ENCODE measurements at regions not wholly inside any gene's neighbourhood (a gene's known extent, or its start where the extent isn't known, plus 50 kb on each side); places are given as distances from the start of the nearest gene placed in this dataset.
A peak's percentile ranks its signal among the peaks of the same experiment; 100 is the strongest.

DNA sequence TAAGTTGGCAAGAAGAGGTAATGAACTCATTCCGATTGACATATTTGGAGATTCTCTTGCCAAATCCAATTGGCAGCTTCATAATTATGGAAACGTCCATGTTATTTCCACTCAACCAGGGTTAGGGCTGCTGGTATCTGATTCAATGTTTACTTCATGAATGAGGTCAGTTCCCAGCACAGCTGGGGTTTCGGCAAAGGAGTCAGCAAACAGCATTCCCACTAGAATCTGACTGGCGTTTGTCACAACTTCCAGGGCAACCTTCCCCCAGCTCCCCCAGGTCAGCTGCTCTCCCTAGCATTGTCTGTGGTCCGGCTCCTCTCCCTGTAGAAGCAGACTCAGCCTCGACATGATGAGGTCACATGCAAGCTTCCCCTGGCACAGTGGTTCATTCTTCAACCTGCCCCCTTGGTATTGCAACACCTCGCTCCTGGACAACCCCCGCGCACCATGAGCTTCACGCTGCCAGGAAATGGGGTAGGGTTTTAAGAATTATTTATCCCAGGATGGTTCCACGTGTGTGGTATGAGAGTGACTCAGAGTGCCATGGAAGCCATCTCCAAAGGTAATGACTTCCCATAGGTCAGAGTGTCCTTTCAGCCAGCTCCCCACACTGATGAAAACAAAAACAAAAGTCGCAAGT lies 100.7 kb upstream of the SLC25A33 start (continued):
- TF ChIP-seq ZFP36L2 (CRISPR knock-in tag; IDR thresholded peaks at IDR 0.05) (no peak), JDP2 (CRISPR knock-in tag; IDR thresholded peaks at IDR 0.05; ENCODE audit: borderline replicate concordance) (no peak), GTF3A (CRISPR knock-in tag; conservative IDR thresholded peaks at IDR 0.05) (no peak), KDM5B (CRISPR knock-in tag; IDR thresholded peaks at IDR 0.05; ENCODE audit: borderline replicate concordance) (no peak), ZNF558 (CRISPR knock-in tag; IDR thresholded peaks at IDR 0.05; ENCODE audit: borderline replicate concordance) (no peak; the same call in 1 of the 2 replicates), ZNF550 (CRISPR knock-in tag; IDR thresholded peaks at IDR 0.05; ENCODE audit: borderline replicate concordance) (no peak), ELF4 (CRISPR knock-in tag; IDR thresholded peaks at IDR 0.05; ENCODE audit: borderline replicate concordance) (no peak), ISL2 (CRISPR knock-in tag; IDR thresholded peaks at IDR 0.05) (peak; percentile 38; the same call in 1 of the 2 replicates), KLF12 (CRISPR knock-in tag; IDR thresholded peaks at IDR 0.05; ENCODE audit: borderline replicate concordance) (no peak), REPIN1 (CRISPR knock-in tag; IDR thresholded peaks at IDR 0.05; ENCODE audit: borderline replicate concordance, low read depth) (no peak; the same call in 1 of the 2 replicates), ZNF205 (CRISPR knock-in tag; IDR thresholded peaks at IDR 0.05) (no peak; the same call in 1 of the 2 replicates), JUNB (CRISPR knock-in tag; IDR thresholded peaks at IDR 0.05; ENCODE audit: borderline replicate concordance) (peak; percentile 52; the same call in 1 of the 2 replicates), EP300 (IDR thresholded peaks at IDR 0.05; ENCODE audit: low read depth in 2 of 2, low read length in 2 of 2) (peak; percentile 52 to 64; a peak in 2 of 4 replicates), EP300 (CRISPR knock-in tag; IDR thresholded peaks at IDR 0.05; ENCODE audit: borderline replicate concordance) (peak; percentile 49; the same call in 1 of the 2 replicates), ERF (CRISPR knock-in tag; IDR thresholded peaks at IDR 0.05) (peak; percentile 51), ZIK1 (CRISPR knock-in tag; IDR thresholded peaks at IDR 0.05; ENCODE audit: borderline replicate concordance, low read depth) (no peak), TAF15 (IDR thresholded peaks at IDR 0.05; ENCODE audit: low read depth, low read length, poor library complexity, severe bottlenecking) (no peak), CEBPB (IDR thresholded peaks at IDR 0.05; ENCODE audit: borderline replicate concordance, low read depth, low read length) (peak; percentile 98), RFX3 (CRISPR knock-in tag; IDR thresholded peaks at IDR 0.05) (no peak), BHLHE40 (IDR thresholded peaks at IDR 0.05; ENCODE audit: low read length) (peak; percentile 56; the same call in 1 of the 2 replicates), NFKBIZ (CRISPR knock-in tag; IDR thresholded peaks at IDR 0.05) (peak; percentile 75), ZNF446 (CRISPR knock-in tag; IDR thresholded peaks at IDR 0.05) (no peak), ZNF12 (CRISPR knock-in tag; IDR thresholded peaks at IDR 0.05) (no peak), KDM1A (CRISPR knock-in tag; IDR thresholded peaks at IDR 0.05) (no peak), ZSCAN30 (CRISPR knock-in tag; IDR thresholded peaks at IDR 0.05) (0 out of 2 replicates have a peak, but pooled peaks have one; percentile 61), TRIM24 (CRISPR knock-in tag; IDR thresholded peaks at IDR 0.05) (no peak), ZNF543 (CRISPR knock-in tag; IDR thresholded peaks at IDR 0.05) (no peak)
- TF ChIP-seq, protein P1, sequence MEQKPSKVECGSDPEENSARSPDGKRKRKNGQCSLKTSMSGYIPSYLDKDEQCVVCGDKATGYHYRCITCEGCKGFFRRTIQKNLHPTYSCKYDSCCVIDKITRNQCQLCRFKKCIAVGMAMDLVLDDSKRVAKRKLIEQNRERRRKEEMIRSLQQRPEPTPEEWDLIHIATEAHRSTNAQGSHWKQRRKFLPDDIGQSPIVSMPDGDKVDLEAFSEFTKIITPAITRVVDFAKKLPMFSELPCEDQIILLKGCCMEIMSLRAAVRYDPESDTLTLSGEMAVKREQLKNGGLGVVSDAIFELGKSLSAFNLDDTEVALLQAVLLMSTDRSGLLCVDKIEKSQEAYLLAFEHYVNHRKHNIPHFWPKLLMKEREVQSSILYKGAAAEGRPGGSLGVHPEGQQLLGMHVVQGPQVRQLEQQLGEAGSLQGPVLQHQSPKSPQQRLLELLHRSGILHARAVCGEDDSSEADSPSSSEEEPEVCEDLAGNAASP (CRISPR knock-in tag; IDR thresholded peaks at IDR 0.05; ENCODE audit: borderline replicate concordance): peak; percentile 37; the same call in 1 of the 2 replicates
- TF ChIP-seq, protein P2, sequence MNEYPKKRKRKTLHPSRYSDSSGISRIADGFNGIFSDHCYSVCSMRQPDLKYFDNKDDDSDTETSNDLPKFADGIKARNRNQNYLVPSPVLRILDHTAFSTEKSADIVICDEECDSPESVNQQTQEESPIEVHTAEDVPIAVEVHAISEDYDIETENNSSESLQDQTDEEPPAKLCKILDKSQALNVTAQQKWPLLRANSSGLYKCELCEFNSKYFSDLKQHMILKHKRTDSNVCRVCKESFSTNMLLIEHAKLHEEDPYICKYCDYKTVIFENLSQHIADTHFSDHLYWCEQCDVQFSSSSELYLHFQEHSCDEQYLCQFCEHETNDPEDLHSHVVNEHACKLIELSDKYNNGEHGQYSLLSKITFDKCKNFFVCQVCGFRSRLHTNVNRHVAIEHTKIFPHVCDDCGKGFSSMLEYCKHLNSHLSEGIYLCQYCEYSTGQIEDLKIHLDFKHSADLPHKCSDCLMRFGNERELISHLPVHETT (CRISPR knock-in tag; conservative IDR thresholded peaks at IDR 0.05): no peak; the same call in 1 of the 2 replicates
